ENCODE measurements at regions not wholly inside any gene's neighbourhood (a gene's known extent, or its start where the extent isn't known, plus 50 kb on each side); places are given as distances from the start of the nearest gene placed in this dataset.

- no peak for ATAC-seq
- H3K27me3 ChIP-seq: no peaks in the 10 kb centered on the region
- DNase-seq: no peak
- TF ChIP-seq, protein P1, sequence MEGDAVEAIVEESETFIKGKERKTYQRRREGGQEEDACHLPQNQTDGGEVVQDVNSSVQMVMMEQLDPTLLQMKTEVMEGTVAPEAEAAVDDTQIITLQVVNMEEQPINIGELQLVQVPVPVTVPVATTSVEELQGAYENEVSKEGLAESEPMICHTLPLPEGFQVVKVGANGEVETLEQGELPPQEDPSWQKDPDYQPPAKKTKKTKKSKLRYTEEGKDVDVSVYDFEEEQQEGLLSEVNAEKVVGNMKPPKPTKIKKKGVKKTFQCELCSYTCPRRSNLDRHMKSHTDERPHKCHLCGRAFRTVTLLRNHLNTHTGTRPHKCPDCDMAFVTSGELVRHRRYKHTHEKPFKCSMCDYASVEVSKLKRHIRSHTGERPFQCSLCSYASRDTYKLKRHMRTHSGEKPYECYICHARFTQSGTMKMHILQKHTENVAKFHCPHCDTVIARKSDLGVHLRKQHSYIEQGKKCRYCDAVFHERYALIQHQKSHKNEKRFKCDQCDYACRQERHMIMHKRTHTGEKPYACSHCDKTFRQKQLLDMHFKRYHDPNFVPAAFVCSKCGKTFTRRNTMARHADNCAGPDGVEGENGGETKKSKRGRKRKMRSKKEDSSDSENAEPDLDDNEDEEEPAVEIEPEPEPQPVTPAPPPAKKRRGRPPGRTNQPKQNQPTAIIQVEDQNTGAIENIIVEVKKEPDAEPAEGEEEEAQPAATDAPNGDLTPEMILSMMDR (IDR thresholded peaks at IDR 0.05): no peak
- no peak for TF ChIP-seq POLR2A (IDR thresholded peaks at IDR 0.05)
- 28 to 40% methylated on average over 3 of the region's 3 CpGs for WGBS, 2 donors
- H3K27ac ChIP-seq: peak overlapping the region in 3 of 4 donors; percentile 4 to 73 (median 56)
- H3K4me1 ChIP-seq: peaks cover 6% of the 10 kb centered on the region
- no peaks in the 10 kb centered on the region for H3K36me3 ChIP-seq (replicated peaks in 1 of 2; ENCODE audit: insufficient read depth in 1 of 2, low read depth in 2 of 2)
- no peaks in the 10 kb centered on the region for H3K9me3 ChIP-seq
- no peak overlapping the region for H3K4me3 ChIP-seq
- intact Hi-C loops (cut with DNase I): loop anchor here (10.0 kb wide), 1 partner anchor 87 kb away; no protein-coding TSS in a partner anchor
Measured at GRCh38 chr10:31708046-31708445, 220.6 kb downstream of the ARHGAP12 start.

DNA sequence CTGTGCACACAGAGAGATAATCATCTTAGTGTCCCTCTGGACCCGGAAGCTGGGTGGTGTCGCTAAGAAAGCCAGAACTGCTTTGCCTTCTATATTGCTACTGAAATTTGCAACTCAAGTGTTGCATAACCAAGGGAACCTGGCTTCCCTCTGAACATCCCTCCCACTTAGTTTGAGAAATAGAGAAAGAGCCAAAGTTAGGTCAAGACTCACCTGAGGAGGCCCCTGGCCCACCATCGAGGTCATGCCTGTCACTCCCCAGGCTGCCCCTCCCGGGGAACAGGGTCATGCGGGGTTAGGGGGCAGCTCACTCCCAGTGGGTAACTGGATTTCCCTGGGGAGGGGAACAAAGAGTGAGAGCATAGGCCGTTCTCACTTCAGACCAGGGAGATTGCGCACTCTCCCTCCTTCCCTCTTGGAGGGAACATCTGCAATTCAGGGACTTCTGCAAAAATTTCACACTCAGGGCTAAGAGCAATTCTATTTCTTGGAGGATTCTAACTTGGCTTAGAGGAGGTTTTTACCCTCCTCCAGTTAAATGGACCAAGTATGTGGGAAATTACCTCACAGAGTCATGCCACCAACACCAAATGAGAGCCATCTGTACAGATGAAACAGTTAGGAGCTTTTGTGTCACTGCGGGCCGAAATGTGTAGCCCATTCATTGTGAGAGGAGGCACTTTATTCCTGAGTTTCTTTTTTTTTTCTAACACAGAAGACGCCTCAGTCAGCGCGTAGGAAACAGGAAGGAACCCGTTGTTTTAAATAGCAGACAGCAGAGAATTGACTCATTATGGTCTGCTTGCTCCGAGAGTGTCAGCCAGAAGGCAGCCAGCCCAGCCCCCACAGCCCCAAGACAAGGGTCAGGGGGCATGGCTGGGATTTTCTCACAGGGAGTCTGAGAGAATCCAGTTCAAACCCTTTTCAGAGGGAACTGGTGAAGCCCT lies 221.3 kb downstream of the ARHGAP12 start:
- Histone ChIP-seq H3K4me1 (peaks cover 6% of the 10 kb centered on the region), H3K27ac (peak overlapping the region in 3 of 4 donors; percentile 14 to 73 (median 56)), H3K4me3 (no peak overlapping the region), H3K9me3 (no peaks in the 10 kb centered on the region), H3K27me3 (no peaks in the 10 kb centered on the region), H3K36me3 (replicated peaks in 1 of 2; ENCODE audit: insufficient read depth in 1 of 2, low read depth in 2 of 2) (no peaks in the 10 kb centered on the region)
- 45 to 52% methylated on average over 14 of the region's 14 CpGs for WGBS, 2 donors
- intact Hi-C loops (cut with DNase I): loop anchor here (10.0 kb wide), 1 partner anchor 87 kb away; no protein-coding TSS in a partner anchor
- DNase-seq: peak in 3 of 4 donors; percentile 26 to 70 (median 35)
- TF ChIP-seq, protein P1 (IDR thresholded peaks at IDR 0.05): no peak
- TF ChIP-seq POLR2A (IDR thresholded peaks at IDR 0.05): peak in 1 of 3 donors; percentile 20
- ATAC-seq: peak; percentile 56

- no peak for DNase-seq
- intact Hi-C loops (cut with DNase I): loop anchor here (10.0 kb wide), 1 partner anchor 88 kb away; no protein-coding TSS in a partner anchor
- Histone ChIP-seq H3K36me3 (replicated peaks in 1 of 2; ENCODE audit: insufficient read depth in 1 of 2, low read depth in 2 of 2) (no peaks in the 10 kb centered on the region), H3K4me3 (no peak overlapping the region), H3K4me1 (peaks cover 6% of the 10 kb centered on the region), H3K27me3 (no peaks in the 10 kb centered on the region), H3K9me3 (no peaks in the 10 kb centered on the region), H3K27ac (peak overlapping the region in 3 of 4 donors; percentile 14 to 73 (median 56))
- 52 to 56% methylated on average over 7 of the region's 7 CpGs for WGBS, 2 donors
- TF ChIP-seq, protein P1 (IDR thresholded peaks at IDR 0.05): no peak
- TF ChIP-seq POLR2A (IDR thresholded peaks at IDR 0.05): no peak
- ATAC-seq: no peak
Measured at GRCh38 chr10:31706464-31707092, 222.1 kb downstream of the ARHGAP12 start.

DNA sequence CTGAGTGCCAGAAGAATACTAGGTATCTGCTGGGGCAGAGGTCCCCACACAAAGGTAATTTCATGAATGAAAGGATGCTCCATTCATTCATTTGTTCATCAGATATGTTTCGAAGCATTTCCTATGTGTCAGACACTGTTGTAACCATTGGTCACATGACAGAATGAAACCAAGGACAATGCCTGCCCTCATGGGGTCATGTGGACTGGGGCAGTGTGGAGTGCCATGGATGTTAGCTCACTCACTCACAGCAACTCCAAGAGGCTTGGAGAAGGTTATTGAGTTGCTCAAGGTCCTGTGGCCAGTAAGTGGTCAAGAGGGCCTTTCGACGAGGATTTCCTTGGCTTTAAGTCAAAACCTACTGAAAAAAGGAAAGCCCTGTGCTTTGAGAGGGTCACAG lies 223.5 kb downstream of the ARHGAP12 start:
- no peaks in the 10 kb centered on the region for H3K9me3 ChIP-seq
- H3K4me3 ChIP-seq: no peak overlapping the region
- TF ChIP-seq, protein P1 (IDR thresholded peaks at IDR 0.05): no peak
- no peak for TF ChIP-seq POLR2A (IDR thresholded peaks at IDR 0.05)
- no peak for ATAC-seq
- H3K27ac ChIP-seq: no peak overlapping the region
- no peaks in the 10 kb centered on the region for H3K36me3 ChIP-seq (replicated peaks in 1 of 2; ENCODE audit: insufficient read depth in 1 of 2, low read depth in 2 of 2)
- H3K4me1 ChIP-seq: peaks cover 6% of the 10 kb centered on the region
- DNase-seq: no peak
- no peaks in the 10 kb centered on the region for H3K27me3 ChIP-seq
- 79 to 94% methylated on average over 3 of the region's 3 CpGs for WGBS, 2 donors
- intact Hi-C loops (cut with DNase I): loop anchor here (10.0 kb wide), 1 partner anchor 90 kb away; no protein-coding TSS in a partner anchor

All from body of pancreas (tissue), 4 donors.